ENCODE measurements at regions not wholly inside any gene's neighbourhood (a gene's known extent, or its start where the extent isn't known, plus 50 kb on each side); places are given as distances from the start of the nearest gene placed in this dataset.

- no peak for DNase-seq (ENCODE audit: low read depth)
- no peak for TF ChIP-seq CTCF (IDR thresholded peaks at IDR 0.05; ENCODE audit: insufficient read depth, low read length)
- no peak overlapping the region for H3K4me3 ChIP-seq (ENCODE audit: low read depth, low read length)
Measured at GRCh38 chr7:155228459-155228845, 69.2 kb upstream of the INSIG1 start.

- H3K4me3 ChIP-seq (ENCODE audit: low read depth, low read length) = no peak overlapping the region
- DNase-seq (ENCODE audit: low read depth) = no peak
- TF ChIP-seq CTCF (IDR thresholded peaks at IDR 0.05; ENCODE audit: insufficient read depth, low read length) = no peak
Measured at GRCh38 chr7:155228894-155229293, 68.8 kb upstream of the INSIG1 start.

GRCh38 chr7:155229548-155230168, 68.0 kb upstream of the INSIG1 start:
- H3K4me3 ChIP-seq (ENCODE audit: low read depth, low read length) = no peak overlapping the region
- no peak for DNase-seq (ENCODE audit: low read depth)
- TF ChIP-seq CTCF (IDR thresholded peaks at IDR 0.05; ENCODE audit: insufficient read depth, low read length) = no peak

- TF ChIP-seq CTCF (IDR thresholded peaks at IDR 0.05; ENCODE audit: insufficient read depth, low read length) = no peak
- H3K4me3 ChIP-seq (ENCODE audit: low read depth, low read length) = no peak overlapping the region
- peak; percentile 93 for DNase-seq (ENCODE audit: low read depth)
Measured at GRCh38 chr7:155230169-155230593, 67.5 kb upstream of the INSIG1 start.

GRCh38 chr7:155231241-155231800, 66.4 kb upstream of the INSIG1 start:
- DNase-seq (ENCODE audit: low read depth) = no peak
- no peak overlapping the region for H3K4me3 ChIP-seq (ENCODE audit: low read depth, low read length)
- no peak for TF ChIP-seq CTCF (IDR thresholded peaks at IDR 0.05; ENCODE audit: insufficient read depth, low read length)

GRCh38 chr7:155231941-155232340, 65.7 kb upstream of the INSIG1 start:
- DNase-seq (ENCODE audit: low read depth) = no peak
- no peak for TF ChIP-seq CTCF (IDR thresholded peaks at IDR 0.05; ENCODE audit: insufficient read depth, low read length)
- no peak overlapping the region for H3K4me3 ChIP-seq (ENCODE audit: low read depth, low read length)

- DNase-seq (ENCODE audit: low read depth) = no peak
- H3K4me3 ChIP-seq (ENCODE audit: low read depth, low read length) = no peak overlapping the region
- no peak for TF ChIP-seq CTCF (IDR thresholded peaks at IDR 0.05; ENCODE audit: insufficient read depth, low read length)
Measured at GRCh38 chr7:155232911-155233310, 64.8 kb upstream of the INSIG1 start.
